Karpas-422 (cell line): ENCODE measurements at regions not wholly inside any gene's neighbourhood (a gene's known extent, or its start where the extent isn't known, plus 50 kb on each side); places are given as distances from the start of the nearest gene placed in this dataset.

Experiments used
- DNase-seq: peaks from one replicate; pipeline ENCODE4 v3.0.0-alpha.2; 2015
- H2AFZ ChIP-seq: fragments of 200-600 bp; sonication (generic); 2 replicates; pipeline ENCODE4 v1.6.1; 2014; ENCODE audit warnings: antibody characterized with exemption, low read length, mixed read lengths
- H3K27ac ChIP-seq: fragments of 200-600 bp; sonication (generic); 2 replicates; pipeline ENCODE4 v1.5.1; 2014; ENCODE audit warnings: mild to moderate bottlenecking, low read length, moderate library complexity
- H3K27me3 ChIP-seq: fragments of 200-600 bp; sonication (generic); 2 replicates; pipeline ENCODE4 v1.6.1; 2014; ENCODE audit warnings: low read length, mixed read lengths
- H3K36me3 ChIP-seq: fragments of 200-600 bp; sonication (generic); 2 replicates; pipeline ENCODE4 v1.6.1; 2014; ENCODE audit warnings: low read length, mixed read lengths; ENCODE audit not compliant: insufficient read depth
- H3K4me1 ChIP-seq: fragments of 200-600 bp; sonication (generic); 2 replicates; pipeline ENCODE4 v1.6.1; 2014; ENCODE audit warnings: mild to moderate bottlenecking, low read length, mixed read lengths
- H3K4me2 ChIP-seq: fragments of 200-600 bp; sonication (generic); 2 replicates; pipeline ENCODE4 v1.6.1; 2014; ENCODE audit warnings: low read length, low read depth, mild to moderate bottlenecking; ENCODE audit not compliant: poor library complexity, severe bottlenecking
- H3K4me3 ChIP-seq: fragments of 200-600 bp; sonication (generic); 2 replicates; pipeline ENCODE4 v1.5.1; 2014; ENCODE audit warnings: mild to moderate bottlenecking, antibody characterized with exemption, low read length, mixed read lengths
- H3K79me2 ChIP-seq: fragments of 200-600 bp; sonication (generic); 2 replicates; pipeline ENCODE4 v1.6.1; 2014; ENCODE audit warnings: mild to moderate bottlenecking, low read length, mixed read lengths
- H3K9ac ChIP-seq: fragments of 200-600 bp; sonication (generic); 2 replicates; pipeline ENCODE4 v1.6.0; 2014; ENCODE audit warnings: low read length
- H3K9me2 ChIP-seq: fragments of 200-600 bp; sonication (generic), shearing (Covaris generic); replicated peaks from 2 replicates; pipeline ENCODE4 v1.6.0; 2014; ENCODE audit warnings: mild to moderate bottlenecking, low read length, moderate library complexity; ENCODE audit not compliant: insufficient read depth
- H3K9me3 ChIP-seq: fragments of 300-700, 200-600 bp; sonication (generic); 2 replicates; pipeline ENCODE4 v1.6.1; 2014; ENCODE audit warnings: low read length, mixed read lengths
- H4K20me1 ChIP-seq: fragments of 200-600 bp; sonication (generic); 2 replicates; pipeline ENCODE4 v1.6.1; 2014; ENCODE audit warnings: mild to moderate bottlenecking, antibody characterized with exemption, low read length, low read depth; ENCODE audit not compliant: insufficient read depth

GRCh38 chr9:113783475-113783874 lies 92.6 kb upstream of the ZNF618 start:
- Histone ChIP-seq H3K36me3 (no peaks in the 10 kb centered on the region), H3K9me2 (no peaks in the 10 kb centered on the region), H3K4me2 (no peak overlapping the region), H2AFZ (no peak overlapping the region), H3K27me3 (no peaks in the 10 kb centered on the region), H3K79me2 (no peaks in the 10 kb centered on the region), H3K9ac (no peak overlapping the region), H3K4me3 (no peak overlapping the region), H3K27ac (no peak overlapping the region), H3K4me1 (no peaks in the 10 kb centered on the region), H3K9me3 (no peaks in the 10 kb centered on the region), H4K20me1 (no peaks in the 10 kb centered on the region)
- no peak for DNase-seq

GRCh38 chr9:113785334-113785733 lies 90.8 kb upstream of the ZNF618 start:
- Histone ChIP-seq H2AFZ (no peak overlapping the region), H3K4me1 (no peaks in the 10 kb centered on the region), H3K36me3 (no peaks in the 10 kb centered on the region), H3K4me2 (no peak overlapping the region), H3K79me2 (no peaks in the 10 kb centered on the region), H3K27me3 (no peaks in the 10 kb centered on the region), H3K27ac (no peak overlapping the region), H3K4me3 (no peak overlapping the region), H4K20me1 (no peaks in the 10 kb centered on the region), H3K9me2 (no peaks in the 10 kb centered on the region), H3K9ac (no peak overlapping the region), H3K9me3 (no peaks in the 10 kb centered on the region)
- DNase-seq = no peak

- Histone ChIP-seq H3K27ac (no peak overlapping the region), H3K4me3 (no peak overlapping the region), H3K36me3 (no peaks in the 10 kb centered on the region), H3K79me2 (no peaks in the 10 kb centered on the region), H4K20me1 (no peaks in the 10 kb centered on the region), H3K27me3 (no peaks in the 10 kb centered on the region), H3K9ac (no peak overlapping the region), H3K9me3 (no peaks in the 10 kb centered on the region), H3K4me1 (no peaks in the 10 kb centered on the region), H3K4me2 (no peak overlapping the region), H3K9me2 (no peaks in the 10 kb centered on the region), H2AFZ (no peak overlapping the region)
- no peak for DNase-seq
Measured at GRCh38 chr9:113786071-113786470, 90.0 kb upstream of the ZNF618 start.

GRCh38 chr9:113787871-113788270 lies 88.2 kb upstream of the ZNF618 start:
- Histone ChIP-seq H3K9me2 (no peaks in the 10 kb centered on the region), H3K79me2 (no peaks in the 10 kb centered on the region), H3K27ac (no peak overlapping the region), H4K20me1 (no peaks in the 10 kb centered on the region), H3K4me1 (no peaks in the 10 kb centered on the region), H3K4me3 (no peak overlapping the region), H3K9me3 (no peaks in the 10 kb centered on the region), H3K36me3 (no peaks in the 10 kb centered on the region), H3K9ac (no peak overlapping the region), H3K4me2 (no peak overlapping the region), H3K27me3 (no peaks in the 10 kb centered on the region), H2AFZ (no peak overlapping the region)
- DNase-seq = no peak

GRCh38 chr9:113788616-113789330 lies 87.3 kb upstream of the ZNF618 start:
- Histone ChIP-seq H4K20me1 (no peaks in the 10 kb centered on the region), H3K9me2 (no peaks in the 10 kb centered on the region)

GRCh38 chr9:113790093-113790492 lies 86.0 kb upstream of the ZNF618 start:
- Histone ChIP-seq H3K79me2 (no peaks in the 10 kb centered on the region), H3K4me1 (no peaks in the 10 kb centered on the region), H2AFZ (no peak overlapping the region), H3K9ac (no peak overlapping the region), H3K36me3 (no peaks in the 10 kb centered on the region), H3K4me3 (no peak overlapping the region), H3K27ac (no peak overlapping the region), H4K20me1 (no peaks in the 10 kb centered on the region), H3K27me3 (no peaks in the 10 kb centered on the region), H3K9me3 (no peaks in the 10 kb centered on the region), H3K4me2 (no peak overlapping the region), H3K9me2 (no peaks in the 10 kb centered on the region)
- no peak for DNase-seq

More at GRCh38 chr9:113788616-113789330, 87.3 kb upstream of the ZNF618 start:
- Histone ChIP-seq H2AFZ (no peak overlapping the region), H3K4me2 (no peak overlapping the region), H3K27ac (no peak overlapping the region), H3K9me3 (no peaks in the 10 kb centered on the region), H3K79me2 (no peaks in the 10 kb centered on the region), H3K27me3 (no peaks in the 10 kb centered on the region), H3K4me1 (no peaks in the 10 kb centered on the region), H3K4me3 (no peak overlapping the region), H3K9ac (no peak overlapping the region), H3K36me3 (no peaks in the 10 kb centered on the region)
- DNase-seq = no peak

- DNase-seq = no peak
- Histone ChIP-seq H4K20me1 (no peaks in the 10 kb centered on the region), H3K4me1 (no peaks in the 10 kb centered on the region), H3K27ac (no peak overlapping the region), H3K9ac (no peak overlapping the region), H3K36me3 (no peaks in the 10 kb centered on the region), H3K79me2 (no peaks in the 10 kb centered on the region), H3K27me3 (no peaks in the 10 kb centered on the region), H3K4me2 (no peak overlapping the region), H2AFZ (no peak overlapping the region), H3K4me3 (no peak overlapping the region), H3K9me3 (no peaks in the 10 kb centered on the region), H3K9me2 (no peaks in the 10 kb centered on the region)
Measured at GRCh38 chr9:113793558-113793957, 82.6 kb upstream of the ZNF618 start.

- no peaks in the 10 kb centered on the region for H3K36me3 ChIP-seq
- no peaks in the 10 kb centered on the region for H3K9me2 ChIP-seq
- H3K9ac ChIP-seq = no peak overlapping the region
- H3K9me3 ChIP-seq = no peaks in the 10 kb centered on the region
- H3K27ac ChIP-seq = no peak overlapping the region
- no peak for DNase-seq
- H4K20me1 ChIP-seq = no peaks in the 10 kb centered on the region
- no peak overlapping the region for H2AFZ ChIP-seq
- H3K4me1 ChIP-seq = no peaks in the 10 kb centered on the region
- H3K79me2 ChIP-seq = no peaks in the 10 kb centered on the region
- no peak overlapping the region for H3K4me2 ChIP-seq
- H3K4me3 ChIP-seq = no peak overlapping the region
- H3K27me3 ChIP-seq = no peaks in the 10 kb centered on the region
Measured at GRCh38 chr9:113794721-113795120, 81.4 kb upstream of the ZNF618 start.
